GM19397 (cell line): ENCODE measurements at regions not wholly inside any gene's neighbourhood (a gene's known extent, or its start where the extent isn't known, plus 50 kb on each side); places are given as distances from the start of the nearest gene placed in this dataset.
"Not testable (repeated sequence)": the region's sequence is repeated elsewhere in the genome, so short reads cannot be mapped to it uniquely, and the experiment has no call there.

Source experiments
- ATAC-seq: cut with Tn5 transposase; IDR thresholded peaks from one replicate; pipeline ENCODE4 v1.9.1; 2021; ENCODE audit warnings: mild to moderate bottlenecking, moderate library complexity; ENCODE audit not compliant: unreplicated experiment

- no peak for ATAC-seq
These were observed 383.6 kb downstream of the SLITRK1 start for GRCh38 chr13:83498481-83499190.

- no peak for ATAC-seq
These were observed 384.2 kb downstream of the SLITRK1 start for GRCh38 chr13:83498045-83498444.

- no peak for ATAC-seq
These were observed 385.8 kb downstream of the SLITRK1 start for GRCh38 chr13:83496501-83496900.

GRCh38 chr13:83485101-83485500, 397.2 kb downstream of the SLITRK1 start:
- ATAC-seq = no peak

- no peak for ATAC-seq
These were observed 411.3 kb downstream of the SLITRK1 start for GRCh38 chr13:83471011-83471410.

- ATAC-seq = no peak
These were observed 412.0 kb downstream of the SLITRK1 start for GRCh38 chr13:83470133-83470797.

- no peak for ATAC-seq
These were observed 428.6 kb downstream of the SLITRK1 start for GRCh38 chr13:83453723-83454122.

- ATAC-seq = no peak
These were observed 429.0 kb downstream of the SLITRK1 start for GRCh38 chr13:83453300-83453699.

- no peak for ATAC-seq
These were observed 429.9 kb downstream of the SLITRK1 start for GRCh38 chr13:83452292-83452950.

- no peak for ATAC-seq
These were observed 431.7 kb downstream of the SLITRK1 start for GRCh38 chr13:83450591-83450990.

GRCh38 chr13:83449668-83450395, 432.4 kb downstream of the SLITRK1 start:
- ATAC-seq = no peak

- ATAC-seq = no peak
These were observed 441.8 kb downstream of the SLITRK1 start for GRCh38 chr13:83440465-83440864.

- not testable (repeated sequence) for ATAC-seq
These were observed 442.8 kb downstream of the SLITRK1 start for GRCh38 chr13:83439464-83439863.

GRCh38 chr13:83423861-83424260, 458.4 kb downstream of the SLITRK1 start:
- no peak for ATAC-seq

- ATAC-seq = no peak
These were observed 458.9 kb downstream of the SLITRK1 start for GRCh38 chr13:83423381-83423780.

GRCh38 chr13:83414393-83414792, 467.9 kb downstream of the SLITRK1 start:
- no peak for ATAC-seq

GRCh38 chr13:83386609-83387008, 495.7 kb downstream of the SLITRK1 start:
- no peak for ATAC-seq

- ATAC-seq = no peak
These were observed 503.4 kb downstream of the SLITRK1 start for GRCh38 chr13:83378908-83379307.

GRCh38 chr13:83377491-83377890, 504.8 kb downstream of the SLITRK1 start:
- ATAC-seq = no peak

GRCh38 chr13:83372786-83373185, 509.5 kb downstream of the SLITRK1 start:
- no peak for ATAC-seq

GRCh38 chr13:83365723-83366122, 516.6 kb downstream of the SLITRK1 start:
- no peak for ATAC-seq
